IMR-90 (cell line): ENCODE measurements at regions not wholly inside any gene's neighbourhood (a gene's known extent, or its start where the extent isn't known, plus 50 kb on each side); places are given as distances from the start of the nearest gene placed in this dataset.

ENCODE experiments used
- ATAC-seq: fragments of 200-7000 bp; cut with Tn5 transposase; 2 replicates; pipeline ENCODE4 v1.9.1; 2020; ENCODE audit warnings: low read depth, mild to moderate bottlenecking, moderate library complexity
- BruUV-seq: library from RNA; stranded (reverse); fragments of 400-500 nt; replicated peaks from 2 replicates; lab custom pipeline; 2021; lab: Mats Ljungman, UMichigan
- CTCF ChIA-PET: fragments of 300-600 bp; formaldehyde crosslinking; extraction: SDS; loops from one replicate; lab custom pipeline; 2021; ENCODE audit warnings: antibody characterized with exemption; lab: Yijun Ruan, JAX
- POLR2A ChIA-PET: fragments of 300-600 bp; sonication (Branson Sonifier 250); formaldehyde crosslinking; loops from one replicate; lab custom pipeline; 2022; ENCODE audit warnings: antibody characterized with exemption; ENCODE audit not compliant: unreplicated experiment; lab: Charles Lee
- DNase-seq: peaks from one replicate; pipeline ENCODE4 v3.0.0; 2013
- H2AFZ ChIP-seq: replicated peaks from 2 replicates; pipeline ENCODE3; 2013; ENCODE audit warnings: low read length, mild to moderate bottlenecking; ENCODE audit not compliant: poor library complexity
- H2AK5ac ChIP-seq: 2 replicates; pipeline ENCODE4 v1.6.1; 2013; ENCODE audit warnings: low read depth, low read length, inconsistent platforms
- H2AK9ac ChIP-seq: replicated peaks from 2 replicates; pipeline ENCODE3; 2013; ENCODE audit warnings: mild to moderate bottlenecking, low read depth, low read length, moderate library complexity; ENCODE audit not compliant: poor library complexity
- H2BK120ac ChIP-seq: 2 replicates; pipeline ENCODE4 v1.6.1; 2013; ENCODE audit warnings: low read depth, low read length, inconsistent platforms
- H2BK15ac ChIP-seq: 3 replicates; pipeline ENCODE4 v1.6.1; 2013; ENCODE audit warnings: low read depth, low read length, inconsistent platforms
- H2BK20ac ChIP-seq: 2 replicates; pipeline ENCODE4 v1.6.1; 2013; ENCODE audit warnings: low read depth, mild to moderate bottlenecking, inconsistent platforms, low read length, moderate library complexity
- H2BK5ac ChIP-seq: 2 replicates; pipeline ENCODE4 v1.6.1; 2013; ENCODE audit warnings: mild to moderate bottlenecking, low read depth, low read length, inconsistent platforms; ENCODE audit not compliant: poor library complexity, severe bottlenecking
- H3K14ac ChIP-seq: replicated peaks from 2 replicates; pipeline ENCODE4 v1.6.1; 2013; ENCODE audit warnings: low read depth, low read length, inconsistent platforms
- H3K18ac ChIP-seq: 2 replicates; pipeline ENCODE4 v1.6.1; 2013; ENCODE audit warnings: low read depth, low read length, control low read depth
- H3K23ac ChIP-seq: 2 replicates; pipeline ENCODE4 v1.6.1; 2013; ENCODE audit warnings: low read depth, low read length, inconsistent platforms
- H3K27ac ChIP-seq: 2 replicates; pipeline ENCODE4 v1.5.1; 2013; ENCODE audit warnings: mild to moderate bottlenecking, control low read depth, low read length; ENCODE audit not compliant: insufficient read depth
- H3K27me3 ChIP-seq: 2 replicates; pipeline ENCODE4 v1.6.1; 2013; ENCODE audit warnings: low read length; ENCODE audit not compliant: control insufficient read depth, insufficient read depth
- H3K36me3 ChIP-seq: 2 replicates; pipeline ENCODE4 v1.6.1; 2013; ENCODE audit warnings: low read length, mixed read lengths; ENCODE audit not compliant: control insufficient read depth, insufficient read depth
- H3K4ac ChIP-seq: 2 replicates; pipeline ENCODE4 v1.6.1; 2013; ENCODE audit warnings: low read depth, low read length, inconsistent platforms
- H3K4me1 ChIP-seq: 2 replicates; pipeline ENCODE4 v1.6.1; 2013; ENCODE audit warnings: low read length, mixed read lengths; ENCODE audit not compliant: control insufficient read depth, insufficient read depth
- H3K4me2 ChIP-seq: 2 replicates; pipeline ENCODE4 v1.6.1; 2013; ENCODE audit warnings: low read depth, mild to moderate bottlenecking, control low read depth, low read length, moderate library complexity
- H3K4me3 ChIP-seq: 2 replicates; pipeline ENCODE4 v1.5.1; 2013; ENCODE audit warnings: low read depth, mild to moderate bottlenecking, control low read depth, low read length, moderate library complexity; ENCODE audit not compliant: insufficient read depth
- H3K56ac ChIP-seq: 2 replicates; pipeline ENCODE4 v1.6.1; 2013; ENCODE audit warnings: low read length, inconsistent platforms; ENCODE audit not compliant: insufficient read depth; ENCODE audit errors: extremely low read depth
- H3K79me1 ChIP-seq, 2 experiments: 2 replicates each; pipeline ENCODE4 v1.6.1; 2013; ENCODE audit warnings: low read length in 2 of 2, inconsistent platforms in 1 of 2, low read depth in 1 of 2
- H3K9ac ChIP-seq: 2 replicates; pipeline ENCODE4 v1.6.1; 2013; ENCODE audit warnings: low read depth, low read length, control low read depth
- H3K9me1 ChIP-seq: 2 replicates; pipeline ENCODE4 v1.6.1; 2013; ENCODE audit warnings: low read length, inconsistent platforms; ENCODE audit not compliant: insufficient read depth
- H3K9me3 ChIP-seq: 2 replicates; pipeline ENCODE4 v1.6.1; 2013; ENCODE audit warnings: low read length; ENCODE audit not compliant: control insufficient read depth, insufficient read depth
- H4K20me1 ChIP-seq: 2 replicates; pipeline ENCODE4 v1.6.1; 2013; ENCODE audit warnings: low read length, inconsistent platforms; ENCODE audit not compliant: insufficient read depth
- H4K5ac ChIP-seq: 2 replicates; pipeline ENCODE4 v1.6.1; 2013; ENCODE audit warnings: mild to moderate bottlenecking, low read depth, low read length, control low read depth
- H4K8ac ChIP-seq, 2 experiments: 2 replicates each; pipeline ENCODE4 v1.6.1; 2013; ENCODE audit warnings: low read depth in 2 of 2, low read length in 2 of 2, control low read depth in 1 of 2, inconsistent platforms in 1 of 2
- H4K91ac ChIP-seq: 2 replicates; pipeline ENCODE4 v1.6.1; 2013; ENCODE audit warnings: low read depth, low read length, inconsistent platforms; ENCODE audit not compliant: insufficient read depth
- BHLHE40 ChIP-seq: fragments of 150-350 bp; IDR thresholded peaks from 2 replicates; pipeline ENCODE4 v1.6.1; 2016; ENCODE audit warnings: mild to moderate bottlenecking, low read depth, low read length
- CEBPB ChIP-seq: IDR thresholded peaks from 2 replicates; pipeline ENCODE4 v1.6.1; 2012; ENCODE audit warnings: low read depth, low read length, improper control_type of control experiment
- CHD1 ChIP-seq: IDR thresholded peaks from 2 replicates; pipeline ENCODE4 v1.6.1; 2012; ENCODE audit warnings: low read depth, low read length, improper control_type of control experiment
- FOS ChIP-seq: fragments of 150-350 bp; IDR thresholded peaks from 2 replicates; pipeline ENCODE4 v1.6.1; 2016; ENCODE audit warnings: low read depth, low read length
- MAFK ChIP-seq: IDR thresholded peaks from 2 replicates; pipeline ENCODE4 v1.6.1; 2012; ENCODE audit warnings: low read depth, low read length, improper control_type of control experiment
- MXI1 ChIP-seq: IDR thresholded peaks from 2 replicates; pipeline ENCODE4 v1.6.1; 2012; ENCODE audit warnings: low read depth, mild to moderate bottlenecking, low read length, moderate library complexity, borderline replicate concordance
- NFE2L2 ChIP-seq: fragments of 150-350 bp; IDR thresholded peaks from 2 replicates; pipeline ENCODE4 v1.6.1; 2016; ENCODE audit warnings: low read depth, mild to moderate bottlenecking, low read length
- POLR2A ChIP-seq: IDR thresholded peaks from 2 replicates; pipeline ENCODE4 v1.6.1; 2012; ENCODE audit warnings: mild to moderate bottlenecking, low read depth, low read length
- RAD21 ChIP-seq: IDR thresholded peaks from 2 replicates; pipeline ENCODE4 v1.6.1; 2012; ENCODE audit warnings: low read length, improper control_type of control experiment
- RCOR1 ChIP-seq: IDR thresholded peaks from 2 replicates; pipeline ENCODE4 v1.6.1; 2012; ENCODE audit warnings: mild to moderate bottlenecking, low read length, improper control_type of control experiment; ENCODE audit not compliant: insufficient replicate concordance
- RFX5 ChIP-seq: IDR thresholded peaks from 2 replicates; pipeline ENCODE4 v1.8.0; 2012; ENCODE audit warnings: low read depth, mild to moderate bottlenecking, low read length, moderate library complexity
- SMC3 ChIP-seq: fragments of 150-350 bp; IDR thresholded peaks from 2 replicates; pipeline ENCODE4 v1.6.1; 2016; ENCODE audit warnings: low read depth, mild to moderate bottlenecking, antibody characterized with exemption, low read length, moderate library complexity
- USF2 ChIP-seq: fragments of 150-350 bp; IDR thresholded peaks from 2 replicates; pipeline ENCODE4 v1.6.1; 2017; ENCODE audit warnings: mild to moderate bottlenecking, antibody characterized with exemption, low read length, low read depth
- WGBS, 2 experiments: methylation state at CpG; one replicate each; pipeline versions ENCODE4 v1.1.5 to v1.1.7; 2013; ENCODE audit warnings: missing lambda C conversion rate in 2 of 2; ENCODE audit not compliant: insufficient read length in 1 of 2; ENCODE audit errors: extremely low coverage in 2 of 2; 5-methylcytosine and 5-hydroxymethylcytosine counted together
- dilution Hi-C: fragments of 300-500 bp; cut with HindIII; formaldehyde crosslinking; loops from one replicate; pipeline ENCODE4 v1.14.3; 2018; ENCODE audit warnings: low sequenced_read_pairs; ENCODE audit not compliant: unreplicated experiment
- in situ Hi-C: fragments of 300-500 bp; cut with MboI; formaldehyde crosslinking; loops from 3 replicates; pipeline ENCODE4 v1.14.3; 2019; ENCODE audit warnings: low sequenced_read_pairs, inconsistent platforms, mixed read lengths
- intact Hi-C: fragments of 100-400 bp; cut with micrococcal nuclease; formaldehyde crosslinking; loops from 2 replicates; pipeline ENCODE4 v1.10.0; 2022
- TF ChIP-seq, protein P1 (sequence below): conservative IDR thresholded peaks from 2 replicates; pipeline ENCODE4 v1.5.1; 2012; ENCODE audit warnings: mild to moderate bottlenecking, low read depth, low read length, improper control_type of control experiment

GRCh38 chr2:167814881-167815718 is 432.3 kb downstream of the STK39 start:
- Histone ChIP-seq H3K36me3 (no peaks in the 10 kb centered on the region), H4K20me1 (no peaks in the 10 kb centered on the region), H2BK120ac (no peak overlapping the region), H2AK5ac (no peak overlapping the region), H3K27ac (no peak overlapping the region), H4K8ac (no peak overlapping the region), H3K9me1 (no peaks in the 10 kb centered on the region), H3K4me2 (no peak overlapping the region), H2AFZ (no peak overlapping the region), H3K4ac (no peak overlapping the region), H3K79me1 (no peaks in the 10 kb centered on the region), H3K14ac (no peak overlapping the region), H2AK9ac (no peak overlapping the region), H4K5ac (no peak overlapping the region), H3K18ac (no peak overlapping the region), H2BK20ac (no peak overlapping the region), H3K4me3 (no peak overlapping the region), H3K4me1 (no peaks in the 10 kb centered on the region), H2BK5ac (no peak overlapping the region), H2BK15ac (no peak overlapping the region), H3K9ac (no peak overlapping the region), H3K9me3 (no peaks in the 10 kb centered on the region), H3K56ac (no peak overlapping the region), H3K27me3 (no peaks in the 10 kb centered on the region; the same call in 1 of the 2 replicates), H4K91ac (no peak overlapping the region), H3K23ac (no peak overlapping the region)
- DNase-seq (no peak), ATAC-seq (no peak)
- intact Hi-C loops (no loop called here), in situ Hi-C loops (no loop called here), dilution Hi-C loops (no loop called here)
- no TSS peak for BruUV-seq
- TF ChIP-seq MXI1 (no peak), NFE2L2 (no peak), MAFK (no peak), BHLHE40 (no peak), RFX5 (no peak), CHD1 (no peak), RCOR1 (no peak), FOS (no peak), POLR2A (no peak), RAD21 (no peak), CEBPB (no peak), USF2 (no peak), SMC3 (no peak)
- TF ChIP-seq, protein P1, sequence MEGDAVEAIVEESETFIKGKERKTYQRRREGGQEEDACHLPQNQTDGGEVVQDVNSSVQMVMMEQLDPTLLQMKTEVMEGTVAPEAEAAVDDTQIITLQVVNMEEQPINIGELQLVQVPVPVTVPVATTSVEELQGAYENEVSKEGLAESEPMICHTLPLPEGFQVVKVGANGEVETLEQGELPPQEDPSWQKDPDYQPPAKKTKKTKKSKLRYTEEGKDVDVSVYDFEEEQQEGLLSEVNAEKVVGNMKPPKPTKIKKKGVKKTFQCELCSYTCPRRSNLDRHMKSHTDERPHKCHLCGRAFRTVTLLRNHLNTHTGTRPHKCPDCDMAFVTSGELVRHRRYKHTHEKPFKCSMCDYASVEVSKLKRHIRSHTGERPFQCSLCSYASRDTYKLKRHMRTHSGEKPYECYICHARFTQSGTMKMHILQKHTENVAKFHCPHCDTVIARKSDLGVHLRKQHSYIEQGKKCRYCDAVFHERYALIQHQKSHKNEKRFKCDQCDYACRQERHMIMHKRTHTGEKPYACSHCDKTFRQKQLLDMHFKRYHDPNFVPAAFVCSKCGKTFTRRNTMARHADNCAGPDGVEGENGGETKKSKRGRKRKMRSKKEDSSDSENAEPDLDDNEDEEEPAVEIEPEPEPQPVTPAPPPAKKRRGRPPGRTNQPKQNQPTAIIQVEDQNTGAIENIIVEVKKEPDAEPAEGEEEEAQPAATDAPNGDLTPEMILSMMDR: no peak
- ChIA-PET POLR2A (no interaction called here), CTCF (interaction anchor here (0.6 kb wide), 1 partner anchor 144 kb away, joined by 3 read pairs; no protein-coding TSS in a partner anchor)
- WGBS, 2 experiments: no CpG with 5 or more reads among the region's 10 CpGs
